ENCODE measurements at regions not wholly inside any gene's neighbourhood (a gene's known extent, or its start where the extent isn't known, plus 50 kb on each side); places are given as distances from the start of the nearest gene placed in this dataset.

DNA sequence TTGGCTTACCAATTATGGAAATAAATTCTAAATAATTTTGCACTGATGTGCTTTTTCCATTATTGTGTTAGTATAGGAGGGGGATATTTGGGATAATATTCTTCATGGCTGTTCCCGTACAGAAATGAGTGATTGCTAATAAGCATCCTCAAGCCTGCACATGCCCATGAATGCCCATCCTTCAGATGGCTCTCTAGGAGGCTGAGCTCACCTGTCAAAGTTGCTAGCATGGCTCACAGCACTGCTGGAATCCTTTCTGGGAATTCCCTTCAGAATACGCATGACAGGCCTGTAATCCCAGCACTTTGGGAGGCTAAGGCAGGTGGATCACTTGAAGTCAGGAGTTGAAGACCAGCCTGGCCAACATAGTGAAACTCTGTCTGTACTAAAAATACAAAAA, 124.1 kb downstream of the NXNL2 start:
- DNase-seq, result no peak

DNA sequence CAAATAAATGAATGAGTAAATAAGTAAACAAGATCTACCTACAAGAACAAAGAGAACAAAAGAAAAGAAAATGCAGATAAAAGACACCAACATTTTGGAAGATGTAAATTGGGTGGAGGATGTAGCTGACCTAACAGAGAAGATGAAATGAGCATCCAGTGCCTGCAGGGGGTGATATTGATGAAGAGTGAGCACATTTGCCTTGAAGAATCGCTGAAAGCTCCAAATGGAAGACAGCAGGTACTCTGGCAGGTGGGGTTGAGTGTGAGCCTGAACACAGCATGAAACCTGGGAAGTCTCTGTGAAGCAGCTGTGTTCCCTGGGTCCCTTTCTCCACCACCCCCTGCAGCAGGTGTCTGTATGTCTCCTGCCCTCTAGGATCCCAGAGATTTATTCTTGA, 125.6 kb downstream of the NXNL2 start:
- peak; percentile 10 for DNase-seq

DNA sequence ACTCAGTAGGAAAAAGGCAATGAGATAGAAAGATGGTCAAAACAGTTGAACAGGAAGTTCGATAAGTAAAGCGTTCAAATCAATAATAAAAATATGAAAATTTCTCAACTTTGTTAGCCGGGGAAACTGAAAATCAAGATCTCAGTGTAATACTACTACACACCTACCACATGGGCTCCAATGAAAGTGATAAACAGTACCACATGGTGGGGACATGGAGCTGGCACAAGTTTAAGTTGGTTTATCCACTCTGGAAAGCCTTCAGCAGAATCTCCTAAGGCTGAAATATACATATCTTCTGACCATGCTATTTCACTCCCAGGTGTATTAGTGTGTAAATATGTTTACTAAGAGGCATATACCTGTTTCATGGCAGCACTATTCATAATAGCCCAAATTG, 126.8 kb downstream of the NXNL2 start:
- peak; percentile 4 for DNase-seq

DNA sequence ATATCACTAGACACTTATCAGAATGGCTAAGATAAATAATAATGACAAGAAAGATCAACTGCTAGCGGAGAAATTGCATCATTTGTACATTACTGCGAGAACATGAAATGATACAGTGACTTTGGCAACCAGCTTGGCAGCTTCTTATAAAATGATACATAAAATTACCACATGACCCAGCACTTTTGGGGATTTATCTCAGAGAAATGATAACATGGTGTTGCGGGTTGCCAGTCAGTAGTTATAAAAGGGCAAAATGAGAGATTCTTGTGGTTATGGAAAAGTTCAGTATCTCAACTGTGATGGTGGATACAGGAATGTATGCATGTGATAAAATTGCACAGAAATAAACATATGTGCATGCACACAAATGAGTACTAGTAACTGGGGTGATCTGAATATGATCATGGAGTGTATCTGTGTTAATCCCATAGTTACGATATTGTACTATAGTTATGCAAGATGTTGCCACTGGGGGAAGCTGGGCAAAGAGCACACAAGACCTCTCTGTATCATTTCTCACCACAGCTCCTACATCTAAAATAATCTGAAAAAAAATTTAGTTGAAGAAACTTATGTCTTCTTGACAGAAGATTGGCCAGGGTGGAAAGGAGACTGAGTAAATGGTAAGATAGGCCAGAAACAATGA, 128.9 kb downstream of the NXNL2 start:
- DNase-seq, result no peak

DNA sequence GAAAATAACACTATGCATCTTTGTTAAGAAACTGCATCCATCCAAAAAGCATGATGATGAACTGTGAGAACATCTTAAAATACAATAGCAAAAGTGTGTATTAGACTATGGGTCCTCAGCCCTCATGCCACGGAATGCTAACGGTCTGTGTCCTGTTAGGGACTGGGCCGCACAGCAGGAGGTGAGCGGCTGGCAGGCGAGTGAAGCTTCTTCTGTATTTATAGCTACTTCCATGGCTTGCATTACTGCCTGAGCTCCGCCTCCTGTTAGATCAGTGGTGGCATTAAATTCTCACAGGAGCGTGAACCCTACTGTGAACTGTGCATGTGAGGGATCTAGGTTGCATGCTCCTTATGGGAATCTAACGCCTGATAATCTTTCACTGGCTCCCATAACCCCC, 129.8 kb downstream of the NXNL2 start:
- DNase-seq, result no peak

DNA sequence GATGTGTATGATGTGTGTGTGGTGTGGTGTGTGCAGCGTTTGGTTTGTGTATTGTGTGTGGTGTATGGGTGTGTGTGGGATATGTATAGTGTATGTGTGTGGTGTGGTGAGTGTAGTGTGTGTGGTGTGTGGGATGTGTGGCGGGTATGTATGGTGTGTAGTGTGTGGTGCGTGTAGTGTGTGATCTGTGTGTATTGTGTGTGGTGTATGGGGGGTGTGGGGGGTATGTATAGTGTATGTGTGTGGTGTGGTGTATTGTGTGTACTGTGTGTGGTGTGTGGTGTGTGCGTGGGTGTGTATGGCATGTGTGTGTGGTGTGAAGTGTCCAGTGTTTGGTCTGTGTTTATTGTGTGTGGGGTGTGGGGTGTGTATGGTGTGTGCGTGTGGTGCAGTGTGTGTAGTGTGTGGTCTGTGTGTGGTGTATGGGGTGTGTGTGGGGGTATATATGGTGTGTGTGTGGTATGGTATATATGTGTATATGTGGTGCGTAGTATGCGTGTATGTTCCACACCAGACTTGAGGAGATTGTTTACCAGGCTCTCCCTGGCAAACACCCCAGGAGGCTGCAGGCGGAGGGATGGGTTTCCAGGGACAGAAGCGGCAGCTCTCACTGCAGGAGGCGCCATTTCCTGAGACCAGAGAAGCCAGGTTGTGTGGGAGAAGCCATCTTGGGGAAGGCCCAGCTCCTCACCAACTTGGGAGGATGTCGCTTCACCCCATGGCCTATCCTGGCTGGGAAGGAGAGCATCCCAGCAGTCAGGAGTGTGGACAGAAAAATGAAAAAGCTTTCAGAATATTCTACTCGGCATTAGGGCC, 138.1 kb downstream of the NXNL2 start:
- DNase-seq, result no peak

DNA sequence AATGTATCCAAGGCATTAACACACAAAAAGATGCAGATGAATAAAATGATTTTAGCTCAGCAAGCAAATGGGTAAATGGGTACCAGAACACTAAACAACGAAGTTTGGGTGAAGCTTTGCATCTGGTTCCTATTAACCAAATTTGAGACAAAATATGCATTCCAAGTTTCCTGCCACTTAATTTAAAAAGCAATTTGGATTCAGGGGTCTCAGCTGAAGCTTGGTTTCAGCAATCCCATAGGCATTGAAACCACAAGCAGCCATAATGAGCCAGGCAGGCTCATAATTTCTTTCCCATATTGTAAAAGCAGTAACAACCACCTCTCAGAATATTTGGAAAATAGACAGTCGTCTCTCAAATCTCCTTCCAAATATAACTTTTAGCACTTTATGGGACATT, 138.9 kb downstream of the NXNL2 start:
- DNase-seq, result no peak

DNA sequence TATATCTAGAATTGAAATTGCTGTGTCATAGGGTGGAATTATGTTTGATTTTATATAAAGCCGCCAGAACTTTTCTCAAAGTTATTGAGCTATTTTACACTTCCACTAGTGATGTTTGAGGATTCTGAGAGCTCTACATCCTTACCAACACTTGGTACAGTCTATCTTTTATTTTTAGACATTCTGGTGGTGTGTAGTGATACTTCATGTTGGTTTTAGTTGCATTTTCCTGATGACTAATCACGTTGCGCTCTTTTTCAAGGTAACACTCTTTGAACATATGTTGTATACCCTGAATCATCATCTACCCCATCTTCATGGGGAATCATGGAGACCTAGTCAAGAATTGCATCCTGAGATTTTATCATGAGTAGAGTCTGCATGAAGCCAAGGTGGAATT, 141.7 kb downstream of the NXNL2 start:
- DNase-seq, result no peak

DNA sequence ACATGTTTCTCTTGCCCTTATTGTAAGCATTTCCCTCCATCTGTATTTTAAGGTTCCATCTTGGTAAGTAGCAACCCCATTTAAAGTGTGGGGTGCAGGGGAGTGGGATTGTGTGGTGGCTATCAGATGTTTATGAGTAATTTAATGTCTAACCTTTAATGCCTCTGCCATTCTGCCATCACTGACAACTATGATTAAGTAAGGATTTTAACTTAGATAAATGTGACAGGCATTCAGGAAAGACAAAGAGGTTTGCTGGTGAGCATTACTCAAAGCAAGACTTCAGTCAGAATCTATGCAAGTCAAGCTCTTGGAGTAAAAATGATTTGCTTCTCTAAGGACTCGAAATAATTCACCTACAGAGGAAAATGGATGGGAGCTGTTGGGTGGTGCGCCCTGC, 143.0 kb downstream of the NXNL2 start:
- DNase-seq, result no peak

DNA sequence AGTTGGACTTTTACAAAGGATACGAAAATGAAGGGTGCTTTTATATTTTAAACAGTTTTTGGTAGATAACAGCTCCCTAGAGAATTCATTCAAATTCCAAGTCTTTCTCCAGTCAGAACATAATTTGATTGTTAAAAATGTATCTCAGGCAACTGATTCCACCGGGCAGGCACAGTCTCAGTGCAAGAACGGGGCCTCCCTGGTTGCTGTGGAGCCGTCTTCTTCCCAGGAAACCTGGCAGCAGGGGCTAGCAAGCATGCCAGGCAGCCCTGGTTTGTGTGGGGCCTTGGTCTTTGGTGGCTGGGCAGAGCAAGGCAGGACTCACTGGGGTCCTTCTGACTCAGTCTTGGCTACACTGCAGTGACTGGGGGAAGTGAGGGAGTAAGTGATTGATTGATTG, 143.5 kb downstream of the NXNL2 start:
- no peak for DNase-seq

DNA sequence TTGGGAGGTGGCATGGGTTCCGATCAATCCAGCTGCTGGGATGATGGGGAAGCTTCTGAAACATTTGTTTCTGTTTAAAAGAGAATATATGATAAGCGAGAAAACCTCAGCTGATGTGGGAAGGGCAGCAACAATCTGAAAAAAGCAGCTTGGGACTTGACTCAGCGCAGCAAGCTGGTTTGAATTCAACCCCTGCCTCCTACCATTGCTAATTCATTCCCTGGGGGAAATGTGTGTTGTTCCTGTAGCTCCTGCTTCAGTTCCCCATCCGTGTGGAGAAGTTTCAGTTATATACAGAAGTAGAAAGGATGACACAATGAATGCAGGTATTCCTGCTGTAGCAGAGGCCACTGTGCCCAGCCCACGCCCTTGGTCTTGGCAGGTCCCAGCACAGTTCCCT, 145.1 kb downstream of the NXNL2 start:
- no peak for DNase-seq

DNA sequence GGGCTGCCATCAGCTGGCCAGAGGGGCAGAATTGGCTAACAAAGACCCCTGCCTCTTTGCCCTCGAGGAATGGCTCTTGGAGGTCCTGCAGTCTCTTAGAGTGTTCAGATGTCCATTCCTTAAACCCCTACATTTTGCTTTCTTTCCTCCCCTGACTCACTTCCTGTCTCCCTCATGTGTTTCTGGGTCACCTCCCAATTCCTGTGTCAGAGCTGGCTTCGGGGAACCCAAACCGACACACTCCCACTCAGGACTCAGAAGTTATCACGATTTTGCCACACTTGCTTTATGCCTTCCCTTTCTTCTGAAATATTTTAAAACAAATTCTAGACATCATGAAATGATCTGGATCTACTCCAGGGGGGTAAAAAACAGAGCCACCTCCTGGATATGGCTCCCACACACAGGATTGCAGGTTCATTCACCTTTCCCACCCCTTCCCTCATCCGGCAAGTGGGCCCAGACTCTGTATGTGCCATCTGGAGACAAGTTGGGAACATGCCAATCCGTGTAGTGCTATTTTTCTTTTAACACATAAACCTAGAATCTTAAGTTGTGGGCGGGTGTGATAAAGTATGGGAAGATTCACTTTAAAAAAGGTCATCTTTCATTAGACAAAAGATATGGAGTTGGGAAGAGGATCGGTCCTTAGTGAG, 145.7 kb downstream of the NXNL2 start:
- DNase-seq, result no peak

DNA sequence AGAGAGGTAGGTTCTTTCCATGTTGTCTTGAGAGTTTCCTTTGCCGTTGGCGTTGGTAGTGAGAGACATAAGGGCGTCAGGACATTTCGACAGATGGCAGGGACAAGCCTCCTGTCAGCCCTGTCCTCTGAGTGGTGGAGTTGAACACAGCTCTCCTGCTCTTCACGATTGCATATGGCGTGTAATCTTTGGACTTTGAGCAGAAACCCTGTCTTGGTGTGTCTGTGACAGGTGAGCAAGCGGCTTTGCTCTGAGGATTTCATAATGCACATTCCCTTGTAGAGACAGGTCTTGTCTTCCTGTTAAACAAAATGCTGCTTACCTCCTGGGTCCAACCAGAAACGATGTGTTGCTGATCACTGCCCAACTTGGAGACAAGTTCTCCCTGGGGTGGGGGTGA, 146.5 kb downstream of the NXNL2 start:
- DNase-seq, result no peak

DNA sequence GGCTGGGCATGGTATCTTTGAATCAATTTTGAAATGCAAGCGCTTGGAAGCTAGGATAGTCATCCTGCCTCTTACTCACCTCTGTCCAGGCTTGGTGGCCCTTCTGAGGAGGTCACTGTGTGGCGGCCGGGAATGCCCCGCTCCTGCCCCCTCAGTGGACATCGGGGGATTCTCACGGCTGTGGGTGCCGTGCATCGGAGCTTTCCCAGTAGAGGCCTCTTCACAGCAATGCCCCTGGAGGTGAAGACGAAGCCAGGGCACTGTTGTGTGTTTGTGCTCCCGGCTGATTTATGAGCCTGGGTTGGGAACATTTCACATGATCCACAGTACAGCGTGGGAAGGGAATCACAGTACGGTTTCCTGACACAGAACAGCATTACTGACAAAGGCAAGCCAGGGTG, 147.5 kb downstream of the NXNL2 start:
- DNase-seq, result no peak

DNA sequence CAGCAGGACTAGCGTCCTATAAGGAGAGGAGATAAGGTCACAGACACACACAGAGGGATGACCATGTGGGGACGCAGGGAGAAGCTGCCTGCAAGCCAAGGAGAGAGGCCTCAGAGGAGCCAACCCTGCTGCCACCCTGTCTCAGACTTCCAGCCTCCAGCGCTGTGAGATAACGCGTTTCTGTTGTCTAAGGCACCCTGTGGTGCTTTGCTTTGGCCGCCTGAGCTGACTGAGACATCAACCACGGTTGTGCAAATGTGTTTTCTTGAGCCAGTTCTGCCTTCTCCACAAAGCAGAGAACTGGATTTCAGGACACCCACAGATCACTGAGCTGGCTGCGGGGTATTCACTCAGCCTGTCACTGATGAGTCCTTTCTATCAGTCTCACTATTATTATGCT, 149.1 kb downstream of the NXNL2 start:
- DNase-seq, result no peak

DNA sequence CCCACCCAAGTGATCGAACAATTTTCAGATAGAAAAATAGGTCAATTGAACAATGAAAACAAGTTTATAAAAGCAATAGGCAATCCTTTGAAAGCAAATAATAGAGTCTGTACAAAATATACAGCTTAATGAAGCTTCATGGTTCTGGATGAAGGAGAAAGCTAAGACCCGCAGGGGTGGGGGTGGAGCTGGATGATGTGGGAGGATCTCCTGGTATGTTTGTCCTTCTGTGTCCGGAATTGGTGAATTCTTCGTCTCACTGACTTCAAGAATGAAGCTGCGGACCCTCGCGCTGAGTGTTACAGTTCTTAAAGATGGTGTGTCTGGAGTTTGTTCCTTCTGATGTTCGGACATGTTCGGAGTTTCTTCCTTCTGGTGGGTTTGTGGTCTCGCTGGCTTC, 149.9 kb downstream of the NXNL2 start:
- no peak for DNase-seq

DNA sequence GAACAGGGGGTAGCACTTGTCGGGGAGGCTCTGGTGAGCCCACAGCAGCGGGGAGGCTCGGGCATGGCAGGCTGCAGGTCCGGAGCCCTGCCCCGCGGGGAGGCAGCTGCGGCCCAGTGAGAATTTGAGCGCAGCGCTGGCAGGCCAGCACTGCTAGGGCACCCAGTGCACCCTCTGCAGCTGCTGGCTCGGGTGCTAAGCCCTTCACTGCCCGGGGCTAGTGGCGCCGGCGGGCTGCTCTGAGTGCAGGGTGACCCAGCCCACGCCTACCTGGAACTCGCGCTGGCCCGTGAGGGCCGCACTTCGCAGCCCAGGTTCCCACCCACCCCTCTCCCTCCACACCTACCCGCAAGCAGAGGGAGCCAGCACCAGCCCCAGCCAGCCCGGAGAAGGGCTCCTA, 151.0 kb downstream of the NXNL2 start:
- no peak for DNase-seq

DNA sequence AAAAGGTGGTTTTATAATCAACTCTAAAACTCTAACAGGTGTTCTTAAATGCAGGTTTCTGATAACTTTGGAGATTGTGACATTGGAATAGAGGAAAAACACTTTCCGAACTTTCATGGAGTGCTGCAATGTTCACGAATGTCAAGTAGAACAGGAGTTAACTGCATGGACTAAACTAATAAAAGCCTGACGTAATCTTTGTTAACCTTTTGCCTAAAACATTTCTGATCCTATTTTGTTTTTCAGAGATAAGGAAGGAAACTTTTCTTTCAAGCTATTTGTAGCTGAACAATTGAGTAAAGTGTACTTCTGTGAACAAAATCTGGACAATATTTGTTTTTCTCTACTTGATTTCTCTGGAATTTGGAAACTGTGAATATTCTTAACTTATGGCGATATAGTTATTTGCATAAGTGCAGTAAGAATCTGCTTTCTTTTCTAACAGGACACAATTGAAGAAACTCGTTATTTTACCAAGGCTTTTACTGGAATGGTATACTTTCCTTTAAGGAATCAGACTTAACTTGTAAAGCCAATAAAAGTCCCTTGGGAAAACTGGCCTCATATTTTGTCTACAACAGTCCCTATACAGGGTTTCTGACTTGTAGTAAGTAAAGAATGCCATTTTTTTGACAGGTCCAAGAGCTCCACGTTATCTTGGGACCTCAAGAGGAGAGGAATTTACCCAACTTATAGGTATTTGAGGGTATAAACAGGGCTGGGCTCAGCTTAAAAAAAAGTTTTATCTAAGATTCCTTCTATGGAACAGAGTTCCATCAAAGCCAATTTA, 154.7 kb downstream of the NXNL2 start:
- DNase-seq, result no peak

DNA sequence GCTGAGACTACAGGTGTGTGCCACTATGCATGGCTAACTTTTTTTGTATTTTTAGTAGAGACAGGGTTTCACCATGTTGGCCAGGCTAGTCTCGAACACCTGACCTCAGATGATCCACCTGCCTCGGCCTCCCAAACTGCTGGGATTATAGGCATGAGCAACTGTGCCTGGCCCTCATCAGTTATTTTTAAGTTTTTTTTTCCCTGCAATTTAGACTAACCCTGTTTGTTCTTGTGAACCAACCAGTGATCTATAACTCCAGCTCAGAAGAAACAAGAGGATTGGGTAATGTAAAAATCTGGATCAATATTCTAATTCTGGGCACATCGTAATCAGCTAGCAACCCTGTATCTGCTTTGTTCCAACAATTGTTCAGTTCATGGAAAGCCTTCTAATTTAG, 155.7 kb downstream of the NXNL2 start:
- no peak for DNase-seq

DNA sequence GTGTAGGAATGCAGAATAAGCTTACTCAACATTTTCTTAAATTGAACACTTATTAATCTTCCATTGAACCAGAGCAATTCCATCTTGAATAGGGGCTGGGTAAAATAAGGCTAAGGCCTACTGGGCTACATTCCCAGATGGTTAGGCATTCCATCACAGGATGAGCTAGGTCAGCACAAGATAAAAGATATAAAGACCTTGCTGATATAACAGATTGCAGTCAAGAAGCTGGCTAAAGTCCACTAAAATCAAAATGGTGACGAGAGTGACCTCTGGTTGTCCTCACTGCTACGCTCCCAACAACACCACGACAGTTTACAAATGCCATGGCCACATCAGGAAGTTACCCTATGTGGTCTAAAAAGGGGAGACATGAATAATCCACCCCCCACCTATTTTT, 156.1 kb downstream of the NXNL2 start:
- DNase-seq, result no peak

DNA sequence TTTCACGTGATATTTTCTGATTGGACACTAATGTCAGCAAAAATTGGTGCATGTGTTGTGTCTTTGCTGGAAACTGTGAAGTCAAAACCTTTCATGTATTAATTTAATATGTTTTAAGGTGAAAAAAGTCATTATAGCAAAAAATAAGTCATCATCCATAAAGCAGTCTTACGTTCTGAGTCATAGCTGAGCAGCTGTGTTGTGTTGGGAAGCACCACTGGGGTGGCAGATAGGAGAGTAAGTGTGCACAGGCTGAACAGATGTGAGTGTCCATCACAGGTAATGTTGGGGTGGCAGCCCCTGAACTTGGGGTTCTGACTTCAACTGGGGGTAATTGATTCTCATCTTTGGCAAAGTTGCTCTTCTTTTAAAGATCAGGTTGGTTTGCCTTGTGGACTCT, 156.8 kb downstream of the NXNL2 start:
- no peak for DNase-seq

DNA sequence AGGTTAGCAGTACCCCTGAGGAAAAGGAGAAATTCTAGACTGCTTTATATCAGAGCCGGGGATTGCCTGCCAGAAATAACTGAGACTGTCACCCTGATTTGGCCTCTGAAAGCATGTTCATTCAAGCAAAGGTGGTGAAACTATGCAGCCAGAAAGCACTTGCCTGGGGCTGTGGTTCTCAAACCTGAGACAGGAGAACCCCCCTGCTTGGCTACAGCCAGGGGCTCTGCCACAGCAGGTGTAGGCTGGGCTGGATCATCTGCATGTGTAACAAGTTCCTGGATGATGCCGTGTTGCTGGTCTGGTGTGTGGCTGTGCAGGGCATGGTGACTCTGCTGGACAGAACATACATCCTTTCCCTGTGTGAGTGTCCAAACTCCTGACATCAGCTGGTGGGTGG, 157.8 kb downstream of the NXNL2 start:
- no peak for DNase-seq

DNA sequence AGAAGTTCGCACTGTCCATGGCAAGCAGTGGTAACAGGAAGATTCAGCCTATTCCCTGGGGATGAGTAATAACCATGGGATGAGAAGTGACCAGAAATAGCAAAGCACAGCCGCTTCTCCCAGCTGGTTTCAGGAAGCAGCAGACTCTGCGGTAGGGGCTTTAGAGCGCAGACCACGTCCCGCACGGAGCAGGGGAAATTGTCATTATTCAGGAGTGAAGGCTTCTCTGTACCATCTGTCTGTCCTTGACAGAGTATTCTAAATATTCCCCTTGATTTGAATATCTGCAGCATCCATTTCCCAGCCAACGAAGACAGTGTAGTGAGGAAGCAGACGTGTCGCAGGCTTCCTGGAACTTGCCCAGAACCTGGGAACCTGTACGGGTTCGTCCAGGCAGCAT, 159.6 kb downstream of the NXNL2 start:
- no peak for DNase-seq

DNA sequence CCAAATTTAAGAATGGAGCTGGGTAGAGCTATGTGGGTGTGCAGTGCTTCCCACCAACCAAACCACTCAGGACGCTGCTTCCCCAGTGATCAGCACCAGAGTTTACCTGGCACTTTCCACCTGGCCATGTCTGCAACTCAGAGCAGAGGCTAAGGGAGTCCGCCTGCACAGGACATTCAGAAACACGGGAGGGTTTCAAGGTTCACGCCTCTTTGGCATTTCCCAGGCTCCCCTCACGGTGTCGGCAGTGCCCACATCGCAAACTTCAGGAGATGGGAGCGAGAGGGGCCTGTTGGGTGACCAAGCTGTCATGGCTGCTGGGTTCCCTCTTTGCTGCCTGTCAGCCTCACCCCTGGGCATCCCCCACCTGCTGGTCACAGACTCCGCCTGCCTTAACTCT, 161.5 kb downstream of the NXNL2 start:
- DNase-seq, result no peak

Measured in hematopoietic multipotent progenitor cell treated with erythropoietin and hydrocortisone succinate and interleukin-3 and kit ligand, for 6 days (in vitro differentiated cells).